ENCODE measurements at regions not wholly inside any gene's neighbourhood (a gene's known extent, or its start where the extent isn't known, plus 50 kb on each side); places are given as distances from the start of the nearest gene placed in this dataset.

- TF ChIP-seq, protein P1, sequence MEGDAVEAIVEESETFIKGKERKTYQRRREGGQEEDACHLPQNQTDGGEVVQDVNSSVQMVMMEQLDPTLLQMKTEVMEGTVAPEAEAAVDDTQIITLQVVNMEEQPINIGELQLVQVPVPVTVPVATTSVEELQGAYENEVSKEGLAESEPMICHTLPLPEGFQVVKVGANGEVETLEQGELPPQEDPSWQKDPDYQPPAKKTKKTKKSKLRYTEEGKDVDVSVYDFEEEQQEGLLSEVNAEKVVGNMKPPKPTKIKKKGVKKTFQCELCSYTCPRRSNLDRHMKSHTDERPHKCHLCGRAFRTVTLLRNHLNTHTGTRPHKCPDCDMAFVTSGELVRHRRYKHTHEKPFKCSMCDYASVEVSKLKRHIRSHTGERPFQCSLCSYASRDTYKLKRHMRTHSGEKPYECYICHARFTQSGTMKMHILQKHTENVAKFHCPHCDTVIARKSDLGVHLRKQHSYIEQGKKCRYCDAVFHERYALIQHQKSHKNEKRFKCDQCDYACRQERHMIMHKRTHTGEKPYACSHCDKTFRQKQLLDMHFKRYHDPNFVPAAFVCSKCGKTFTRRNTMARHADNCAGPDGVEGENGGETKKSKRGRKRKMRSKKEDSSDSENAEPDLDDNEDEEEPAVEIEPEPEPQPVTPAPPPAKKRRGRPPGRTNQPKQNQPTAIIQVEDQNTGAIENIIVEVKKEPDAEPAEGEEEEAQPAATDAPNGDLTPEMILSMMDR (IDR thresholded peaks at IDR 0.05): no peak
- TF ChIP-seq POLR2A (IDR thresholded peaks at IDR 0.05): no peak
These were observed 173.4 kb upstream of the ATP2B1 start for GRCh38 chr12:89882050-89882449.

Data from gastroesophageal sphincter (tissue), 3 donors.